AG10803 (cell line): ENCODE measurements at regions not wholly inside any gene's neighbourhood (a gene's known extent, or its start where the extent isn't known, plus 50 kb on each side); places are given as distances from the start of the nearest gene placed in this dataset.

Source experiments
- DNase-seq: peaks from one replicate; pipeline ENCODE4 v3.0.0; 2010; ENCODE audit warnings: low read depth
- H3K4me3 ChIP-seq: 2 replicates; pipeline ENCODE4 v1.5.1; 2011; ENCODE audit warnings: mild to moderate bottlenecking, low read length, control low read depth
- CTCF ChIP-seq: conservative IDR thresholded peaks from 2 replicates; pipeline ENCODE4 v1.5.1; 2011; ENCODE audit warnings: mild to moderate bottlenecking, low read length, control low read depth, inconsistent platforms

GRCh38 chr2:41698678-41699422 lies 349.0 kb upstream of the PKDCC start:
- peak; percentile 65 for TF ChIP-seq CTCF
- no peak overlapping the region for H3K4me3 ChIP-seq
- DNase-seq: no peak

- no peak for DNase-seq
- no peak for TF ChIP-seq CTCF
- no peak overlapping the region for H3K4me3 ChIP-seq
Observed at GRCh38 chr2:41701231-41701630, 346.6 kb upstream of the PKDCC start.

GRCh38 chr2:41703123-41703522 lies 344.7 kb upstream of the PKDCC start:
- no peak for TF ChIP-seq CTCF
- no peak overlapping the region for H3K4me3 ChIP-seq
- DNase-seq: no peak

GRCh38 chr2:41705634-41706033 lies 342.2 kb upstream of the PKDCC start:
- TF ChIP-seq CTCF: no peak
- no peak for DNase-seq
- no peak overlapping the region for H3K4me3 ChIP-seq

GRCh38 chr2:41706286-41706685 lies 341.5 kb upstream of the PKDCC start:
- DNase-seq: no peak
- no peak for TF ChIP-seq CTCF
- H3K4me3 ChIP-seq: no peak overlapping the region

GRCh38 chr2:41707790-41708451 lies 339.9 kb upstream of the PKDCC start:
- no peak for DNase-seq

More at GRCh38 chr2:41707790-41708451, 339.9 kb upstream of the PKDCC start:
- no peak for TF ChIP-seq CTCF
- no peak overlapping the region for H3K4me3 ChIP-seq
